ENCODE measurements at regions not wholly inside any gene's neighbourhood (a gene's known extent, or its start where the extent isn't known, plus 50 kb on each side); places are given as distances from the start of the nearest gene placed in this dataset.

GRCh38 chr6:108778421-108779186 is 69.6 kb upstream of the ARMC2 start:
- no peak for DNase-seq (ENCODE audit: low spot score)

GRCh38 chr6:108779536-108780275 is 68.5 kb upstream of the ARMC2 start:
- no peak for DNase-seq (ENCODE audit: low spot score)

GRCh38 chr6:108780784-108781183 is 67.4 kb upstream of the ARMC2 start:
- no peak for DNase-seq (ENCODE audit: low spot score)

- no peak for DNase-seq (ENCODE audit: low spot score)
Measured at GRCh38 chr6:108781419-108782100, 66.7 kb upstream of the ARMC2 start.

GRCh38 chr6:108782179-108783041 is 65.8 kb upstream of the ARMC2 start:
- peak; percentile 70 for DNase-seq (ENCODE audit: low spot score)

- DNase-seq (ENCODE audit: low spot score), result no peak
Measured at GRCh38 chr6:108785653-108786052, 62.6 kb upstream of the ARMC2 start.

- no peak for DNase-seq (ENCODE audit: low spot score)
Measured at GRCh38 chr6:108788416-108788815, 59.8 kb upstream of the ARMC2 start.

GRCh38 chr6:108789475-108789874 is 58.7 kb upstream of the ARMC2 start:
- no peak for DNase-seq (ENCODE audit: low spot score)

- no peak for DNase-seq (ENCODE audit: low spot score)
Measured at GRCh38 chr6:108791700-108792099, 56.5 kb upstream of the ARMC2 start.

GRCh38 chr6:108793516-108794251 is 54.5 kb upstream of the ARMC2 start:
- peak; percentile 46 for DNase-seq (ENCODE audit: low spot score)

GRCh38 chr6:108795122-108795521 is 53.1 kb upstream of the ARMC2 start:
- no peak for DNase-seq (ENCODE audit: low spot score)

GRCh38 chr6:108795814-108796213 is 52.4 kb upstream of the ARMC2 start:
- DNase-seq (ENCODE audit: low spot score), result no peak

- no peak for DNase-seq (ENCODE audit: low spot score)
Measured at GRCh38 chr6:108796875-108797274, 51.3 kb upstream of the ARMC2 start.

GRCh38 chr6:108797951-108798669 is 50.1 kb upstream of the ARMC2 start:
- DNase-seq (ENCODE audit: low spot score), result no peak
